GM23338 (cell line): ENCODE measurements at regions not wholly inside any gene's neighbourhood (a gene's known extent, or its start where the extent isn't known, plus 50 kb on each side); places are given as distances from the start of the nearest gene placed in this dataset.

Experiments
- CREB1 ChIP-seq: fragments of 250-450 bp; sonication (Bioruptor Pico); IDR thresholded peaks from 2 replicates; pipeline ENCODE4 v1.5.0; 2020; ENCODE audit warnings: low read depth, mild to moderate bottlenecking, moderate library complexity
- CTCF ChIP-seq, 2 experiments: fragments of 200-600 bp in 1 of 2; sonication (generic) in 1 of 2; conservative IDR thresholded peaks; 2 replicates each; pipeline versions ENCODE4 v1.5.1 to v1.6.1; 2016 to 2017; ENCODE audit warnings: antibody characterized with exemption in 2 of 2, low read depth in 2 of 2, mild to moderate bottlenecking in 2 of 2, moderate library complexity in 1 of 2
- ETS1 ChIP-seq: IDR thresholded peaks from 2 replicates; pipeline ENCODE4 v1.6.1; 2016; ENCODE audit warnings: antibody characterized with exemption
- EZH2 ChIP-seq: fragments of 200-600 bp; sonication (generic); IDR thresholded peaks from one replicate; pipeline ENCODE4 v1.8.0; 2017; ENCODE audit warnings: antibody characterized with exemption, mild to moderate bottlenecking, low read depth; ENCODE audit not compliant: unreplicated experiment
- EZH2phosphoT487 ChIP-seq: fragments of 200-600 bp; sonication (generic); IDR thresholded peaks from one replicate; pipeline ENCODE4 v1.8.1; 2018; ENCODE audit warnings: antibody characterized with exemption; ENCODE audit not compliant: unreplicated experiment
- POLR2AphosphoS5 ChIP-seq: IDR thresholded peaks from 2 replicates; pipeline ENCODE4 v1.6.1; 2016; ENCODE audit warnings: antibody characterized with exemption, low read depth
- ZNF462 ChIP-seq: fragments of 250-450 bp; sonication (Bioruptor Pico); IDR thresholded peaks from 2 replicates; pipeline ENCODE4 v1.5.0; 2020; ENCODE audit warnings: mild to moderate bottlenecking, moderate library complexity

GRCh38 chrX:38916801-38917200 is 115.5 kb downstream of the MID1IP1 start:
- TF ChIP-seq CTCF (conservative IDR thresholded peaks at IDR 0.05; ENCODE audit: low read depth in 2 of 2) (no peak), EZH2 (no peak), ETS1 (no peak), CREB1 (CRISPR knock-in tag) (no peak), EZH2phosphoT487 (no peak), ZNF462 (no peak), POLR2AphosphoS5 (no peak)
